GM19239 (cell line): ENCODE measurements at regions not wholly inside any gene's neighbourhood (a gene's known extent, or its start where the extent isn't known, plus 50 kb on each side); places are given as distances from the start of the nearest gene placed in this dataset.

ENCODE experiments used
- DNase-seq: peaks from one replicate; pipeline ENCODE4 v3.0.0; 2011; ENCODE audit warnings: low spot score; ENCODE audit not compliant: insufficient read length
- FAIRE-seq: peaks from 2 replicates; lab custom pipeline; 2011; peaks lifted over from hg19 to GRCh38; lab: Jason Lieb, UNC

DNA sequence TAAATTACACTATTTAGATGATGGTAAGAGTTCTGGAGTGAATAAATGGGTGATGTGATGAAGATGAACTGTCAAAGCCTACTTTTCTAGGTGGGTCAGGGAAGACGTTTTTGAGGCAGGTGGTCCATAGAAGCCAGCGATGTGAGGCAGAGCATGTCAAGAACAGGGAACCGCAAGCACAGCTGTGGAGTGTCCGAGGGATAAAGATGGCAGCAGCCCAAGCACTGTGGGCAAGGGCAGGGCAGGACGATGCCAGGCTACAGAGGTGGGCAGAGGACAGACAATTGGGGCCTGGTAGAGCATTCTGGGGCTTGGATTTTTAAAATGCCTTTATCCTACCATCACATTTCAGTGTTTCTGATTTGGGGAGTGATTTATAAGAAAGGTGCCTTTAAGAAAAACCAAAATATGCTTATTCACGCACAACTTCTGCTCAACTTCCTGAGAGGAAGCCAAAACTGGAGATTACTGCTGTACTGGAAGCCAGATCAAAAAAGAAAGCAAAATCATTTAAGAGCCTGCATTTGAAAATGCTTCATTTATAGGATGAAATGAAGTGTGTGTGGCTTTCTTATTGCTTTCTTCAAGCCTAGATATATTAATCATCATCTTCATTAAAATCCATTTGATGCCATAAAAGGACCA is 119.0 kb upstream of the WDR17 start:
- DNase-seq (no peak), FAIRE-seq (no peak)

DNA sequence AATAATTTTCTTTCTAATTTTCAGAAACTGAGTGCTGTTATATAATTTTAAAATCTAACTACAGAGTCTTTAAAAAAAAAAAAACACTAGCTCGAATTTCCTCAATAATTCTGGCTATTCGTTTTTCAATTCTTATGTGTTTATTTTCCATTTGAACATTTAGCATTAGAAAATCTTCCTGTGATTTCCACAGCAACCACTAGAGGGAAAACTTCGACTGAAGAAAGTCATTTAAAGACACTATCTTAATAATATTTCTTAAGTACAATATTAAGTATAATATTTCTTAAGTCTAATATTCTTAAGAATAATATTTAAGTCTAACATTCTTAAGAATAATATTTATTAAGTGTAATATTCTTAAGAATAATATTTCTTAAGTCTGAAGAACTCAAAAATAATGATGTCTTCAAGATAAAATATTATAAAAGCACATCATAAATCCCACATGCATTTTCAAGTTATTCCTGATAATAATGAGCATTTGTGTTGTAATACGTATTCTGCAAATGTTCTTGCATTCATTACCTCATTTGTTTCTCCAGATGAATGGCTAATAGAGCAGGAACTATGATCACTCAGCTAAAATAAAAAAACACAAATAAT is 118.4 kb upstream of the WDR17 start:
- DNase-seq (no peak), FAIRE-seq (peak; percentile 39)

DNA sequence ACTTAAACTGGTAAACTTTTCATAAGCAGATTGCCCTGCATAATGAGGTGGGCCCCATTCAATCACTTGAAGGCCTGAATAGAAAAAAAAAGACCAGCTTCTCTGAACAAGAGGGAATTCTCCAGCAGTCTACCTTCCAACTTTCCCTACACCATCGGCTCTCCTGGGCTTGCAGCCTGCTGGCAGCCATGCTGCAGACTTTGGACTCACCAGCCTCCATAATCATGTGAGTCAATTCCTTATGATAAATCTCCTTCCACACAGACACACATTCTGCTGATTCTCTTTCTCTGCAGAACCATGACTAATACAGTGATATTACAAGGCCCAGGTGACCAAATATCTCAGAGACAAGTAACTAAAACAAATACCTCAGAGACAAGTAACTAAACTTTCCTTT is 113.8 kb upstream of the WDR17 start:
- FAIRE-seq (no peak), DNase-seq (no peak)

DNA sequence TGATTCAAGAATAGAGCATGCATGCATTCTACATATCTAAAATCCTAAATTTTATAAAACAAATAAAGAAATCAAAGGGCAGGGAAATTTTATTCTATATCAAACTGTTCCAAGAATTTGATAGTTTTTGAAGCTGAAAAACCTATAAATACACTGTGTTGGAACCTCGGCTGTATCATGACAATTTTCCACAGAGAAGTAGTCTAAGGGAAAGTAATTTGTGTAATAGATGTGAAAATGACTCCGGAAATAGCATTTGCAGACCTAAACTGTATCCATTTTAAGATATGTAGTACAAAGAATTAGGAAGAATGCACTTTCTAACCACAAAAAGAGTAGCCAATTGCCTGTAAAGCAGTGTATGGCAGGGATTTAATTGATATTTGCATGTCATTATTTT is 112.5 kb upstream of the WDR17 start:
- FAIRE-seq: no peak
- no peak for DNase-seq

DNA sequence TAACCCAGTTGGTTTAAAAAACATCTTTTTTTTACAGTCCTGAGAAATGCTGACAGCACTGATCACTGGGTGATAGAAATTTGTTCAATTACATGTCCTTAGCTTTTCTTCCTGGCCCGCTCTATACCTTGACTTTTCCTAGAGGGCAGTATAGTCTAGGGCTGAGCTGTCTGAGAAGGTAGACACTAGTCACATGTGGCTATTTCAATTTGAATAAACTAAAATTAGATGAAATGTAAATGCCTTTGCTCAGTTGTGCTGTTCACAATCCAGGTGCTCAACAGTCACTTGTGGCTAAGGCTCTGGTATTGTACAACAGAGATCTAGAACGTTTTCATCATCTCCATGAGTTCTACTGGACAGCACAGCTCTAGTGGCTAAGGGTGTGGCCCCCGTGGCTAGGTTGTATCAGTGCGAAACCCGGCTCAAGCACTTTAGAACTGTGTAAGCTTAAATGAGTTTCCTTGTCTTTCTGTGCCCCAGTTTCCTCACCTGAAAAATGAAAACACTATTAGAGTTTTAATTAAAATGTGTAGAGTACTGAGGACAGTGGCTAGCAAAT is 111.6 kb upstream of the WDR17 start:
- no peak for DNase-seq
- FAIRE-seq: no peak

DNA sequence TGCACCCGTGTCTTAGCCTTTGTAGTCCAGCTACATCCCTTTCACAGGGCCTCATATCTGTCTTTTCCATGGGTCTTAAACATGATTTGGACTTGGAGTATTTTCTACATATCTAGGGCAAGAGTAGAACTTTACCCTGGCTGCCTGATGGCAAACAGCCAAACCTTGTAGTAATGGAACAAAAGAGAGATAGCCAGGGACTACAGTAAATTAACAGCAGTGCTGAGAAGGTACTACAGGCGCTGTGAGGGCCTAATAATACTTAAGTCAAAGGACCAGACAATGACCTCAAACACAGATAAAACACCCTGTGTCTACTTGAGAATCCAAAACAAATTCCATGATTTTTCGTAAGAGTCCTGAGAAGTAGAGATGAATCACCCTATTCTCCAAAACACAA is 111.0 kb upstream of the WDR17 start:
- DNase-seq (no peak), FAIRE-seq (no peak)

DNA sequence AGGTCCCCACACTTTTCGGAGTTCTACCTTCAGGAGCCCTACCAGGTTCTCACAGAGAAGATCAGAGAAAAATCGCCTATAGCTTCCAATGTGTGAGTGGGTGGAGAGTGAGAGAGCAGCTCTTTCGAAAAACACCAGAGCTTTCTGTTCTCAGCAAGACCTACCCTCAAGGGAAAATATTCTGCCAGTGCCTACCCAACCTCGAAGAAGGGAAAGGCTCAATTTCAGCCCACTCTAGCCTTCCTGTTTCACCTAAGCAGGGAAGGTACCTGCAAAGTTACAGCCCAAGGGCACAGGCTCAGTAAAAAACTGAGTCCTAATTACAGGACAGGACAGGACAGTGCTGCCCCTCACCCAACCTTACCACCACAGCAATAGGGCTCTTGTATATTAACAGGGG is 104.0 kb upstream of the WDR17 start:
- FAIRE-seq (peak; percentile 8), DNase-seq (no peak)

DNA sequence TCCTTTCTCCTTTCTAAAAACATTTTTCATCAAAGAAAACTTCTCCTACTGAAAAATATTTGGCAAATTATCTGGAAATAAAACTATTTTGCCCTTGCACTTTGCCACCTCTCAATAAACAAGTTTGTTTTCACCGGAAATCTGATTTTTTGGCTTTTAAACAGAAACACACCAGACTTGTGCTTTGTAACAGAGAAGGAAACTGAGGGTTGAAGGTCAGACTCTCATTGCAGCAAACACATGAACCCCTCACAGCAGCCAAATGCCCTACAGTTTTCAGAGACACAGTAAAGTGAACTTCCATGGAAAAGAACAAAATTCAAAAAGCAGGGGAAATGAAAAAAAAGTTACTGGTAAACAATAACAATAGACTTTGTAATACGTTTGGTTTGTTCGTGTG is 95.6 kb upstream of the WDR17 start:
- DNase-seq: no peak
- FAIRE-seq: no peak

DNA sequence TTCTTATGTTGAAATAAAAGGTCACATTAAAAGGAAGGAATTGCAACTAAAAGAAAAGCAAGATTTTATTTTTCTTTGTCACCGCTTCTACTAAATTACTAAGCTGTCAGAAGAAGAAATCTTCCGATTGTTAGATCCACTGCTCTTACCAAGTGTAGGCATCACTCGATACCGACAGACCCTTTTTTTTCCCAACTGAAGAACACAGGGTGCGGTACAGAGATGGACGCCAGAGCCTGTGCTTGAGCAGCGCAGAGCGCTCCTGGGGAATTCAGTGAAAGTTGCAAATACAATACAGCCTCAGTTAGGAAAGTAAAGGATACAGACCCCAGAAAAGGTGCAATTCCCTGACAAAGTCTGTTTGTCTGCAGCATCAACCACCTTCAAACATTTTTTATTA is 94.9 kb upstream of the WDR17 start:
- DNase-seq (no peak), FAIRE-seq (no peak)

DNA sequence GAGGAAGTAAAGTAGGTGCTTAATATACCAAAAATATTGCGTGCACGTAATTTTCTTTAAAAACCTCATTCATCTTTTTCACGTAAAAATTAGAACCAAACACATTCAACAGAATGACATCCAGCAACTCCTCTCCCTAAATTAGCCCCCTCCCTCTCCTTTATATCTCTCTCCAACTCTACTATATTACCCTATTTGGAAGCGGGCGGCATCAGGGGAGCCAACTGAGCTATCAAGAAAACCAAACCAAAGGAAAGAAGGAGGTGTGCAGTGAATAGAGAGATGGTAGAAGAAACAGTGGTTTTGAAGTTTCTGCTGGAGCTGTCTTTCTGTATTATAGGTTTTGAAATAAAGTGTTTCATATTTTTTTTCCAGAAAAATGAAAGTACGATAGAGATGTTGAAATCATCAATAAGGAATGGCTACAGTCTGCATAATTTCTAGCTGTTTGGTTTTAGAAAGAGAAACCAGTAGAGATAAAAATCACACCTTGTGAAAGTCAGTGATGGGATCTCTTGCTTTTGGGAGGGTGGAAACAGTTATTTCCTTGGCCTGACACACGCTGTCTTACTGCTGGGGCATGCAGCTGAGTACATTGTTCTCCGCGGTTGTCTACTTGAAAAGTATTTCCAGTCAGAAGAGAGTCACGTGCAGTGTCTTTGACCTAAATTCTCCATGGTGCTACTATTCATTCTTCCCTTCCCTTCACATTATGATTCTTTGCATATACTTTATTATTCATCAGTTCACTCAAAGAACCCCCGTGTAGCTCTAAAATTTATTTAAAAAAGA is 94.1 kb upstream of the WDR17 start:
- FAIRE-seq (no peak), DNase-seq (no peak)

DNA sequence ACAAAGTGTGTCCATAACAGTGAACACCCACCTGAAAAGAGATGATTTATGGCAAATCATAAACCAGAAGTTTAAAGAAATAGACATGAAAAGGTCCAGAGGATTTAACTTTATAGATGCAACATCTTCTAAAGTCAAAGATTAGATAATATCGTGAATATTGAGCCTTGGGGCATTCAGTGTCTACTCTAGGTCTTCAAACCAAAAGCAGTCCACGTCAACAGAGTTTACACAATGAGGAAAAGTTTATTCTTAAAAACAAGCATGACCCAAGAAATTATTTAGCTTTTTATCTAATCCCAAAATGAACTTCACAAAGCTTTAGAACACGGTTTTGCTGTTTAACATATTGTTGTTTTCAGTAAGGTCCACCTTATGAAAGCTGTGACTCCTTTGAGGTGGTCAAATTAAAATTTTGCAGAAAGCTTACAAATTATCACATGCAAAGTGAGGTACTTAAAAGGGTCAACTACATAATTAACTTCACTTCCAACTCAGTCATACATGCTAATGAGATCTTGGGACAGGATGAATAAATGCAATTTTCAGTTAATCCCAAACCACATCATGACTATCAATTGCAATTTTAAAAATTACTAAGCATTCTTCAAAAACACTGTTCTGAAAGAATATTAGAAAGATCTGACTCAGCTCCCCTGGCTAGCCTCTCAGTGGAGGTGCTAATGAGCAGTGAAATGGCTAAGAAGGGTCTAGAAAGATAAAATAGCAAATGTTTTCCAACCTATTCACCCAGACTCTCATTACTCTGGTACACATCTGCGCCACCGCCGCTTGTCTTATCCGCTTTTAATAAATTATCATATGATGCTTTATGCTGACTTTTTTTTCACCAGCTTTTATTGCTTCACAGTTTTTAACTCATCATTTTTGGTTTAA is 92.4 kb upstream of the WDR17 start:
- FAIRE-seq: no peak

DNA sequence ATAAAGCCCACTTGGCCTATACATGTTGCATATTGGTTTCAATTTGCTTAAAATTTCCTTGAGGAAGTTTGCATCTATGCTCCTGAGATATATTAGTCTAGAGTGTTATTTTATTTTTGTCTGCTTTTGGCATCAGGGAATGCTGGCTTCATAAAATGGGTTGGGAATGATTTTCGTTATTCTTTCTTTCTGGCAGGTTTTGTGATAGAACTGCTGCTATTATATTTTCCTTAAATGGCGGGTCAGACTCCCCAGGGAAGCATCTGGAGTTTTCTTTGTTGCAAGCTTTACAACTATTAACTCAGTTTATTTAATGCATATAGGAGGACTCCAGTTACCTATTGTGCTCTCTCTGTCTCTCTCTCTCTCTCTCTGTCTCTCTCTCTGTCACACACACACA is 82.0 kb upstream of the WDR17 start:
- no peak for DNase-seq
- no peak for FAIRE-seq

More for the DNA sequence above, 92.4 kb upstream of the WDR17 start:
- no peak for DNase-seq

DNA sequence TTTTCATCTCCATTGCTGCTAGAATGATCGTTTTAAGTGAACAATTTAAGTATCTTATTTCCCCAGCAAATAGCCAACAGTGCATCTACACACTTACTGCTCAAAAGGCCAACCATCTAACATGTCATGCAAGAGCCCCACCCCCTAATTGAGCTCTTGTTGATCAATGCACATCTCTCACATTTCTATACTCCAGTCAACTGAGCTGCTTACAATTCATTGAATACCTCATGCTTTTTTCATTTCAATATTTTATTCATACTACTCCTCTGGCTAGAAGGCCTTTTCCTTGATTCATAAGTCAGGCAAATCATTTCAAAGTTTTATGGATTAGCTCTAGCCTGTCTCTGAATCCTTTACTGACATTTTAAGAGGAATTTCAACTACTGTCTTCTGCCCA is 79.0 kb upstream of the WDR17 start:
- peak; percentile 8 for FAIRE-seq
- no peak for DNase-seq

DNA sequence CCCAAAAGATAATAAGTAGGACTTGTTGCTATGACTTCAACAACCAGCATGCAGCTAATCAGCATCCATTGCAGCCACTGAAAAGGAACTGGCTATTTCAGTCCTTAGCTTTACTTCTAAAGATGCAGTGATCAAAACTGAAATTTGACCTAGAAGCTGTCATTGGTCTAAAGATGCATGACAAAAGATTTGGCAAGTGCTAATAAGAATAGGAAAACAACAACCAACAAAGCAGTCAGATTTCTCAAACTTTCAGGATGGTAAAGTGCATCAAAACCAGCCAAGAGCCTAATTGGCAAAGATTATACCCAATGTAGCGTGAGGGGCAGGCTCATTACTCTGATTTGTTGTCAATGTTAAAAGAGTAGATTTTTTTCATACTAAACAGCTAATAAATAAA is 77.1 kb upstream of the WDR17 start:
- no peak for FAIRE-seq
- DNase-seq: no peak

DNA sequence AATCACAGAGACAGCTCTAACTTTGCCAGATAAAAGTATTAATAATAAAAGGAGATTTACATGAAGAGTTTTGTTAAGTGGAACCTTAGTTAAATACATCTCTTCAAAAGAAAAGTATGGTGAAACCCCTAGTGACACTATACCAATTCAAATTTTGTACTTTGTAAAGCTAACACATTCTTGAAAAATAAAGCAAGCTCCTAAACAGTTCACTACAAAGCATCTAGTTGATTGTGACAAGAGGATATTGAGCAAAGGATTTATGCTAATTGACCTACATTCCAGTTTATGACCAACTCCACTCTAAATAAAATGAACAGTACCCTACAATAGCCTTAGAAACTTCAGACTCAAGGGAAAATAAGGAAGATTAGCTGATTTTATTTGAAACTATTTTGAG is 69.4 kb upstream of the WDR17 start:
- no peak for FAIRE-seq
- DNase-seq: no peak

DNA sequence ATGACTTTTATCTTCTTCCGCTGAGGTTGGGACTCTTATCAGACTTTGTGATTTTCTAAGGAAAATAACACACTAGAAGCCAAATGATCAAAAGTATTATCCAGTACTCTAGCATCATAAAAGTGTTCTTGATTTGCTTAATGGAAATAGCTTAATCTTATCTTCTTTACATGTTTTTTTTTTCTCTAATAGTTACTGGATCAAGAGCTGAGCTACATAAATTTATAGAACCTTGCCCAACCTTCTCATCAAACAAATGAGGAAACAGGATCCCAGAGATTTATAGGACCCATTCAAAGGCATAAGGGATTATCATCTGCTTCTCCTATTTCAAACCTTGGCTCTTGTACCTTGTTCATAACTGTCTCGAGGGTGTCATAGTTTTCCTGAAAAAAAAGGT is 68.3 kb upstream of the WDR17 start:
- FAIRE-seq: no peak
- no peak for DNase-seq

DNA sequence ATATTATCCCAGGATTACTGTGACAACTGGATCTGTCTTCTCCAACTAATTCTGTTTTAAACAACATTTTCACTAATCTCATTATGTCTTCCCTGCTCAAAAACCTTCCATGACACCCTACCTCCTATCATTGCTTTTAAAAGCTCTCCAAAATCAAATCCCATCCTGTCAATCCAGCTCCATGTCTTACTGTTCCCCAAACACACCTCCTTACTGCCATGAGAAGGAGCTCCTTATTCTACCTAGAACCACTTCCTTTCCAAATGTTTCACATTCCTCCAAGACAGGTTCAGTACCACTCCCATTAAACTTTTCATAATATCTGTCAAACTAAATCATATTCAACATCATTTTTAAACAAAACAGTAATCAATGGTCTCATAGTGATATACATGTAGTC is 66.9 kb upstream of the WDR17 start:
- no peak for DNase-seq
- FAIRE-seq: no peak

DNA sequence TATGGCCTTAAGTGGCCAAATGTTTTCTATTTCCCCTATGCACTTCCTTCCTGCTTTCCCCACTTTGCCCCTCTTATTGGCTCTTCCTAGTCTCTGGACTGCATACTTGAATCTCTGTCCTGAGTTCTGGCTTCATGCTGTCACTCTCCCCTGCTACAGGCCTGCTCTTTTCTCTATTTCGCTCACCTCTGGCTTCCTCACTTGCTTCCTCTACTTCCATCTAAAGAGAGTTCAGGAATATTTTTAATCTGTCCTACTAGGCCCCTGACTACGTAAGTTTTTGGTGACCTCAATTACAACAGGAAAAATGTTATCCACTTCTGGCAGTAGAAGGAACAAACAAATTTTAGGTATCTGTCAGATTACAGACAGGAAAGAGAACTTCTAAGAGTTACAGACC is 65.7 kb upstream of the WDR17 start:
- FAIRE-seq: no peak
- DNase-seq: no peak

DNA sequence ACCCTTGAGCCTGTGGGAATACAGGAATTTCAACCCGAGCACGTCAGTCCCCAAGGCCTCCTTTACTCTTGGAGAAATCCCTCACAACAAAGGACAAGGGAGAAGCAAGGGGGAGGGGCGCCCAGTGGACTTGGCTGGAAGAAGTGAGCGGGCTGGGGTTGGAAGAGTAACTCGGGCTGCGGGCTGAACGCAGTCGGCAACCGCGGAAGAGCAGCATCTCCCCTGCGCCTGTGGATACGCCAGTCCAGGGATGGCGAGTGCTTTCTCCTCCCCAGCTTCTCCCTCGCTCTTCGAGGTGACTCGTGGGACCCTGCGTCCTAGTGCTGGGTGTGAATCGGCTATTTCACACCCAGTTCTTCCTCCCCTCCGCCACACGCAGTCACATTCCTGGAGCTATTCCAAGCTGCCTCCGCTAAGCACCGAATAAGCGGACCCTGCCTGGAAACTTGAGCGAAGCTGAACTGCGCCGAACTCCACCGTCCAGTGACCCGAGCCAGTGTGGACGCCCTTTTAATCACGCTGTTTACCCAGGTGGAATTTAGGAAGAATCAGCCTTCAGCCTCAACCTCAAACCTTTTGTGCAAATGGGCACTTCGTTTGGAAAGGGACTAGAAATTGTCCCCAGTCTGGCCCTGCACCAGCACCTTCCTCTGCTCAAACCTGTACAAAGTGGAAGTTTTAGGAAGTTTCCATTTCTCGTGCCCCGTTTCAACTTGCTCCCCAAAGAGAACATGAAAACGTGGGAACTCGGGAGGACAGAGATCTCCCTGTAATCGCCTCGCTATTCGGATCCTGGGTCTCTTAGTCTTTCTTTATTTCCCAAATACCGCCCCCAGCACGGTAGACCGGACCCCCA is 64.3 kb upstream of the WDR17 start:
- FAIRE-seq (no peak), DNase-seq (no peak)
